Pancreas (tissue), 10 donors: ENCODE measurements at regions not wholly inside any gene's neighbourhood (a gene's known extent, or its start where the extent isn't known, plus 50 kb on each side); places are given as distances from the start of the nearest gene placed in this dataset.

ENCODE experiments used
- ATAC-seq, 4 donors: fragments of 200-7000 bp; cut with Tn5 transposase; one replicate each; pipeline versions ENCODE4 v1.8.0 to v1.9.1; 2020; ENCODE audit warnings: mild to moderate bottlenecking in 4 of 4, moderate library complexity in 4 of 4
- DNase-seq, 6 donors: peaks; one replicate each; pipeline ENCODE4 v3.0.0-alpha.2; 2020
- FAIRE-seq: peaks from 2 replicates; lab custom pipeline; 2012; peaks lifted over from hg19 to GRCh38; lab: Jason Lieb, UNC
- H3K27ac ChIP-seq, 4 donors: fragments of 200-600 bp; sonication (generic); 1 replicate in 3 of 4; 2 replicates in 1 of 4; pipeline versions ENCODE4 v1.5.0 to v1.8.0; 2020
- H3K27me3 ChIP-seq, 4 donors: fragments of 200-600 bp; one replicate each; pipeline ENCODE4 v1.8.0; 2021
- H3K36me3 ChIP-seq, 3 donors: fragments of 200-600 bp; sonication (generic) in 1 of 3; one replicate each; pipeline versions ENCODE4 v1.5.0 to v1.8.0; 2020 to 2021
- H3K4me1 ChIP-seq, 3 donors: fragments of 200-600 bp; one replicate each; pipeline ENCODE4 v1.8.0; 2021
- H3K4me3 ChIP-seq, 4 donors: fragments of 200-600 bp; sonication (generic) in 2 of 4; one replicate each; pipeline versions ENCODE4 v1.5.0 to v1.8.0; 2020 to 2021
- H3K9me3 ChIP-seq, 4 donors: fragments of 200-600 bp; one replicate each; pipeline ENCODE4 v1.8.0; 2021
- WGBS, 2 donors: extraction: QIAGEN DNeasy Blood & Tissue Kit; methylation state at CpG; one replicate each; pipeline ENCODE4 v1.1.7; 2013; 5-methylcytosine and 5-hydroxymethylcytosine counted together
- intact Hi-C, 3 donors: fragments of 100-400 bp; cut with DNase I; formaldehyde crosslinking; loops; one replicate each; pipeline versions ENCODE4 v1.11.1 to v1.14.2; 2022
- TF ChIP-seq, protein P1 (sequence below), 4 donors: fragments of 200-600 bp; sonication (generic) in 3 of 4; IDR thresholded peaks; one replicate each; pipeline versions ENCODE4 v1.5.0 to v1.8.0; 2021; ENCODE audit warnings: antibody characterized with exemption in 4 of 4
- donor health status: healthy with polysubstance abuse.
- donor health status: DM: no; HTN: no; CAD: no; lungs with moderate emphysema.
- donor health status: DM: no; HTN: no; CAD: no.
- donor health status: control.
- donor health status: control.
- donor health status: Bipolar disorder and iron deficiency.
- donor health status: DM: yes; HTN: yes; CAD: no.
- donor health status: DM: no; HTN: no; CAD: no.
- donor health status: DM: no; HTN: no; CAD: no.
- donor health status: DM: yes; HTN: yes; CAD: no.

DNA sequence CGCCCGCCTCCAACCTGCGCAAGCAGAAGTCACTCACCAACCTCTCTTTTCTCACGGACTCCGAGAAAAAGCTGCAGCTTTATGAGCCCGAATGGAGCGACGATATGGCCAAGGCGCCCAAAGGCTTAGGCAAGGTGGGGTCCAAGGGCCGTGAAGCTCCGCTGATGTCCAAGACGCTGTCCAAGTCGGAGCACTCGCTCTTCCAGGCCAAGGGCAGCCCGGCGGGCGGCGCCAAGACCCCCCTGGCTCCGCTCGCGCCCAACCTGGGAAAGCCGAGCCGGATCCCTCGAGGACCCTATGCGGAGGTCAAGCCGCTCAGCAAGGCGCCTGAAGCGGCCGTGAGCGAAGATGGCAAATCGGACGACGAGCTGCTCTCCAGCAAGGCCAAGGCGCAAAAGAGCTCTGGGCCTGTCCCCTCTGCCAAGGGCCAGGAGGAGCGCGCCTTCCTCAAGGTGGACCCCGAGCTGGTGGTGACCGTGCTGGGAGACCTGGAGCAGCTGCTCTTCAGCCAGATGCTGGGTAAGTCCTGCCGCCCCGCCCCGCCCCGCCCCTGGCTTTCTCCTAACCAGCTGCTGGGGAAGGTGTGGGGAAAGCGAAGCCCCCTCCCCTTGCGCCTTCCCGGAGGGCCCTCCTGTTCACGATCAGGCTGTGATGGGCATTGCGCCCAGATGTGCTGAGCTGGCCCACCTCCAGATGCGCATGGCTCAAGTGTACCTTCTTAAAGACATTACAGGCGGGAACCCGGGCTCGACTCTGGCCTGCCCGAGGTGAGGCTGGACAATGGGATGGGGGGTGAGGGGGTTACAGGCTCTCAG, 110.2 kb downstream of the NAV1 start:
- WGBS, 2 donors = 20 to 26% methylated on average over 49 to 52 of the region's 52 CpGs
- H3K27ac ChIP-seq = peak overlapping the region in 1 of 4 donors; percentile 35
- peak overlapping the region; percentile 12 to 57 (median 34) for H3K4me3 ChIP-seq
- DNase-seq = peak; percentile 19 to 79 (median 54)
- no peaks in the 10 kb centered on the region for H3K9me3 ChIP-seq
- H3K4me1 ChIP-seq = peaks cover 3 to 4% (median 3%) of the 10 kb centered on the region in 3 donors
- peak; percentile 23 to 46 (median 28) for ATAC-seq
- H3K27me3 ChIP-seq = no peaks in the 10 kb centered on the region
- H3K36me3 ChIP-seq = no peaks in the 10 kb centered on the region
- intact Hi-C loops = no loop called here
- TF ChIP-seq, protein P1, sequence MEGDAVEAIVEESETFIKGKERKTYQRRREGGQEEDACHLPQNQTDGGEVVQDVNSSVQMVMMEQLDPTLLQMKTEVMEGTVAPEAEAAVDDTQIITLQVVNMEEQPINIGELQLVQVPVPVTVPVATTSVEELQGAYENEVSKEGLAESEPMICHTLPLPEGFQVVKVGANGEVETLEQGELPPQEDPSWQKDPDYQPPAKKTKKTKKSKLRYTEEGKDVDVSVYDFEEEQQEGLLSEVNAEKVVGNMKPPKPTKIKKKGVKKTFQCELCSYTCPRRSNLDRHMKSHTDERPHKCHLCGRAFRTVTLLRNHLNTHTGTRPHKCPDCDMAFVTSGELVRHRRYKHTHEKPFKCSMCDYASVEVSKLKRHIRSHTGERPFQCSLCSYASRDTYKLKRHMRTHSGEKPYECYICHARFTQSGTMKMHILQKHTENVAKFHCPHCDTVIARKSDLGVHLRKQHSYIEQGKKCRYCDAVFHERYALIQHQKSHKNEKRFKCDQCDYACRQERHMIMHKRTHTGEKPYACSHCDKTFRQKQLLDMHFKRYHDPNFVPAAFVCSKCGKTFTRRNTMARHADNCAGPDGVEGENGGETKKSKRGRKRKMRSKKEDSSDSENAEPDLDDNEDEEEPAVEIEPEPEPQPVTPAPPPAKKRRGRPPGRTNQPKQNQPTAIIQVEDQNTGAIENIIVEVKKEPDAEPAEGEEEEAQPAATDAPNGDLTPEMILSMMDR (IDR thresholded peaks at IDR 0.05) = no peak
- FAIRE-seq = no peak

GRCh38 chr1:201649761-201650622, 111.1 kb downstream of the NAV1 start:
- no peaks in the 10 kb centered on the region for H3K36me3 ChIP-seq
- H3K4me3 ChIP-seq = peak overlapping the region; percentile 35 to 71 (median 52)
- FAIRE-seq (no peak), DNase-seq (peak; percentile 80 to 91 (median 85)), ATAC-seq (peak; percentile 60 to 88 (median 78))
- intact Hi-C loops = no loop called here
- TF ChIP-seq, protein P1 (IDR thresholded peaks at IDR 0.05) = no peak
- H3K27ac ChIP-seq = peak overlapping the region in 3 of 4 donors; percentile 10 to 62 (median 35)
- H3K27me3 ChIP-seq = no peaks in the 10 kb centered on the region
- WGBS, 2 donors = 13 to 20% methylated on average over 62 to 64 of the region's 64 CpGs
- H3K4me1 ChIP-seq = peaks cover 3 to 4% (median 3%) of the 10 kb centered on the region in 3 donors
- H3K9me3 ChIP-seq = no peaks in the 10 kb centered on the region

DNA sequence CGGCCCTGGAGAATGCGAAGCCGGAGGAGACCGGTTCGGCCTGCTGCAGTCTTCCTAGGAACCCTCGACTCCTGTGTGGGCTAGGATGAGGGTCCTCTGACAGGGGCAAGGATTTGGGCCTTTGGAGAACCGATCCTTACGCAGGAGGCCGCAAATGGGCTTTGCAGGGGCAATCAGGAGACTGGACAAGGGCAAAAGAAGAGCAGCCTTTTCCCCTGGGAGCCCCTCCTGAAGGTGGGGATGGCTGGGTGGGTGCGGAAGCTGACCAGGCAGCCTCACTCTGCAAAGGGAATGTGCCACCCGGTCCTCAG, 111.7 kb downstream of the NAV1 start:
- Histone ChIP-seq H3K27ac (no peak overlapping the region), H3K9me3 (no peaks in the 10 kb centered on the region), H3K27me3 (no peaks in the 10 kb centered on the region), H3K4me3 (peak overlapping the region in 3 of 4 donors; percentile 35 to 57 (median 47)), H3K4me1 (peaks cover 3 to 4% (median 3%) of the 10 kb centered on the region in 3 donors), H3K36me3 (no peaks in the 10 kb centered on the region)
- WGBS, 2 donors = 36 to 39% methylated on average over 11 of the region's 11 CpGs
- FAIRE-seq = no peak
- DNase-seq = no peak
- ATAC-seq = no peak
- intact Hi-C loops = no loop called here
- TF ChIP-seq, protein P1 (IDR thresholded peaks at IDR 0.05) = no peak

- no peak overlapping the region for H3K27ac ChIP-seq
- peaks cover 3 to 11% (median 9%) of the 10 kb centered on the region in 3 donors for H3K4me1 ChIP-seq
Measured at GRCh38 chr1:201652181-201652580, 113.3 kb downstream of the NAV1 start.

More at GRCh38 chr1:201652181-201652580, 113.3 kb downstream of the NAV1 start:
- Histone ChIP-seq H3K36me3 (no peaks in the 10 kb centered on the region), H3K4me3 (no peak overlapping the region), H3K27me3 (no peaks in the 10 kb centered on the region), H3K9me3 (no peaks in the 10 kb centered on the region)
- TF ChIP-seq, protein P1 (IDR thresholded peaks at IDR 0.05) = no peak
- no peak for DNase-seq
- intact Hi-C loops = no loop called here
- no peak for ATAC-seq
- 92% methylated on average over 5 of the region's 5 CpGs for WGBS, 2 donors
- no peak for FAIRE-seq
